GM12878 (cell line): ENCODE measurements at regions not wholly inside any gene's neighbourhood (a gene's known extent, or its start where the extent isn't known, plus 50 kb on each side); places are given as distances from the start of the nearest gene placed in this dataset.

Experiments
- CBFB ChIP-seq: IDR thresholded peaks from 2 replicates; pipeline ENCODE4 v1.6.1; 2016; ENCODE audit warnings: antibody characterized with exemption, low read depth
- CBX3 ChIP-seq: fragments of 200-600 bp; sonication (generic); IDR thresholded peaks from 2 replicates; pipeline ENCODE4 v1.6.1; 2016; ENCODE audit warnings: low read depth, borderline replicate concordance
- CHD4 ChIP-seq: fragments of 200-600 bp; sonication (generic); IDR thresholded peaks from 2 replicates; pipeline ENCODE4 v1.6.1; 2016; ENCODE audit warnings: mild to moderate bottlenecking
- DPF2 ChIP-seq: fragments of 450-650 bp; IDR thresholded peaks from 2 replicates; pipeline ENCODE4 v1.6.1; 2017; ENCODE audit warnings: mild to moderate bottlenecking
- E4F1 ChIP-seq: fragments of 450-650 bp; IDR thresholded peaks from 2 replicates; pipeline ENCODE4 v1.6.1; 2018; ENCODE audit warnings: borderline replicate concordance, mild to moderate bottlenecking; ENCODE audit not compliant: partially characterized antibody
- ELK1 ChIP-seq: IDR thresholded peaks from 2 replicates; pipeline ENCODE4 v1.6.1; 2012; ENCODE audit warnings: low read depth, low read length, improper control_type of control experiment
- HSF1 ChIP-seq: fragments of 150-350 bp; IDR thresholded peaks from 2 replicates; pipeline ENCODE4 v1.6.1; 2014; ENCODE audit warnings: mild to moderate bottlenecking, low read depth, low read length
- LARP7 ChIP-seq: fragments of 450-650 bp; IDR thresholded peaks from 2 replicates; pipeline ENCODE4 v1.6.1; 2017; ENCODE audit warnings: mild to moderate bottlenecking
- POLR2AphosphoS2 ChIP-seq: IDR thresholded peaks from 2 replicates; pipeline ENCODE4 v1.6.1; 2011; ENCODE audit warnings: low read depth, mild to moderate bottlenecking, low read length, improper control_type of control experiment, moderate library complexity
- RCOR1 ChIP-seq: conservative IDR thresholded peaks from 2 replicates; pipeline ENCODE4 v1.6.1; 2012; ENCODE audit warnings: low read depth, low read length, improper control_type of control experiment
- SMARCA5 ChIP-seq: fragments of 450-650 bp; IDR thresholded peaks from 2 replicates; pipeline ENCODE4 v1.6.1; 2017; ENCODE audit warnings: mild to moderate bottlenecking
- SUPT20H ChIP-seq: IDR thresholded peaks from 2 replicates; pipeline ENCODE4 v1.6.1; 2011; ENCODE audit warnings: low read depth, mild to moderate bottlenecking, low read length, moderate library complexity, borderline replicate concordance; ENCODE audit not compliant: control insufficient read depth
- USF2 ChIP-seq: IDR thresholded peaks from 2 replicates; pipeline ENCODE4 v1.6.1; 2011; ENCODE audit warnings: low read depth, low read length, improper control_type of control experiment, borderline replicate concordance
- ZNF217 ChIP-seq: fragments of 450-650 bp; IDR thresholded peaks from 2 replicates; pipeline ENCODE4 v1.6.1; 2017; ENCODE audit warnings: antibody characterized with exemption, mild to moderate bottlenecking
- ZNF687 ChIP-seq: fragments of 450-650 bp; IDR thresholded peaks from 2 replicates; pipeline ENCODE4 v1.6.1; 2017; ENCODE audit warnings: mild to moderate bottlenecking, moderate library complexity

GRCh38 chr11:70549386-70549785 lies 151.1 kb downstream of the CTTN start (continued):
- TF ChIP-seq ELK1 (no peak), CBFB (no peak), DPF2 (no peak), POLR2AphosphoS2 (no peak), USF2 (no peak), LARP7 (no peak), SUPT20H (no peak), ZNF687 (no peak), E4F1 (no peak), SMARCA5 (no peak), CHD4 (no peak), ZNF217 (no peak), RCOR1 (no peak), CBX3 (no peak), HSF1 (no peak)
